PC-3 (cell line): ENCODE measurements at regions not wholly inside any gene's neighbourhood (a gene's known extent, or its start where the extent isn't known, plus 50 kb on each side); places are given as distances from the start of the nearest gene placed in this dataset.

Source experiments
- EZH2 ChIP-seq: fragments of 300-600 bp; sonication (generic); IDR thresholded peaks from one replicate; pipeline ENCODE4 v1.6.1; 2017; ENCODE audit warnings: antibody characterized with exemption, mild to moderate bottlenecking, low read length; ENCODE audit not compliant: unreplicated experiment
- TF ChIP-seq, protein P1 (sequence below): fragments of 300-600 bp; sonication (generic); conservative IDR thresholded peaks from 2 replicates; pipeline ENCODE4 v1.5.1; 2017; ENCODE audit warnings: antibody characterized with exemption, low read depth, mild to moderate bottlenecking, low read length

GRCh38 chr13:30027569-30028455, 177.4 kb upstream of the UBL3 start:
- no peak for TF ChIP-seq EZH2
- TF ChIP-seq, protein P1, sequence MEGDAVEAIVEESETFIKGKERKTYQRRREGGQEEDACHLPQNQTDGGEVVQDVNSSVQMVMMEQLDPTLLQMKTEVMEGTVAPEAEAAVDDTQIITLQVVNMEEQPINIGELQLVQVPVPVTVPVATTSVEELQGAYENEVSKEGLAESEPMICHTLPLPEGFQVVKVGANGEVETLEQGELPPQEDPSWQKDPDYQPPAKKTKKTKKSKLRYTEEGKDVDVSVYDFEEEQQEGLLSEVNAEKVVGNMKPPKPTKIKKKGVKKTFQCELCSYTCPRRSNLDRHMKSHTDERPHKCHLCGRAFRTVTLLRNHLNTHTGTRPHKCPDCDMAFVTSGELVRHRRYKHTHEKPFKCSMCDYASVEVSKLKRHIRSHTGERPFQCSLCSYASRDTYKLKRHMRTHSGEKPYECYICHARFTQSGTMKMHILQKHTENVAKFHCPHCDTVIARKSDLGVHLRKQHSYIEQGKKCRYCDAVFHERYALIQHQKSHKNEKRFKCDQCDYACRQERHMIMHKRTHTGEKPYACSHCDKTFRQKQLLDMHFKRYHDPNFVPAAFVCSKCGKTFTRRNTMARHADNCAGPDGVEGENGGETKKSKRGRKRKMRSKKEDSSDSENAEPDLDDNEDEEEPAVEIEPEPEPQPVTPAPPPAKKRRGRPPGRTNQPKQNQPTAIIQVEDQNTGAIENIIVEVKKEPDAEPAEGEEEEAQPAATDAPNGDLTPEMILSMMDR, result no peak
